Peyer's patch (tissue), 4 donors: ENCODE measurements at regions not wholly inside any gene's neighbourhood (a gene's known extent, or its start where the extent isn't known, plus 50 kb on each side); places are given as distances from the start of the nearest gene placed in this dataset.

Experiments used
- DNase-seq, 3 donors: peaks; one replicate each; pipeline ENCODE4 v3.0.0-alpha.2; 2017 to 2019
- H3K27ac ChIP-seq, 4 donors: fragments of 200-600 bp; sonication (generic); one replicate each; pipeline ENCODE4 v1.5.1; 2016 to 2019
- H3K27me3 ChIP-seq, 2 donors: fragments of 200-600 bp; sonication (generic); one replicate each; pipeline ENCODE4 v1.5.1; 2019
- H3K36me3 ChIP-seq, 3 donors: fragments of 200-600 bp; sonication (generic); one replicate each; pipeline ENCODE4 v1.5.1; 2016 to 2019
- H3K4me1 ChIP-seq, 4 donors: fragments of 200-600 bp; sonication (generic); one replicate each; pipeline ENCODE4 v1.5.1; 2016 to 2019
- H3K4me3 ChIP-seq, 4 donors: fragments of 200-600 bp; sonication (generic); 1 replicate in 3 of 4; 2 replicates in 1 of 4; pipeline ENCODE4 v1.5.1; 2016 to 2019; ENCODE audit warnings: mild to moderate bottlenecking in 1 of 4
- H3K9me3 ChIP-seq, 4 donors: fragments of 200-600 bp; sonication (generic); one replicate each; pipeline ENCODE4 v1.5.1; 2016 to 2019; ENCODE audit warnings: mild to moderate bottlenecking in 1 of 4
- POLR2A ChIP-seq, 2 donors: fragments of 450-650 bp; IDR thresholded peaks; one replicate each; pipeline ENCODE4 v1.5.1; 2017; ENCODE audit warnings: antibody characterized with exemption in 2 of 2, mild to moderate bottlenecking in 2 of 2, moderate library complexity in 2 of 2
- TF ChIP-seq, protein P1 (sequence below), 6 experiments: fragments of 450-650 bp in 4 of 6; fragments of 200-600 bp in 2 of 6; sonication (generic) in 1 of 6; IDR thresholded peaks; one replicate each; pipeline ENCODE4 v1.5.1; 2017 to 2019; ENCODE audit warnings: antibody characterized with exemption in 6 of 6, mild to moderate bottlenecking in 3 of 6, moderate library complexity in 1 of 6

DNA sequence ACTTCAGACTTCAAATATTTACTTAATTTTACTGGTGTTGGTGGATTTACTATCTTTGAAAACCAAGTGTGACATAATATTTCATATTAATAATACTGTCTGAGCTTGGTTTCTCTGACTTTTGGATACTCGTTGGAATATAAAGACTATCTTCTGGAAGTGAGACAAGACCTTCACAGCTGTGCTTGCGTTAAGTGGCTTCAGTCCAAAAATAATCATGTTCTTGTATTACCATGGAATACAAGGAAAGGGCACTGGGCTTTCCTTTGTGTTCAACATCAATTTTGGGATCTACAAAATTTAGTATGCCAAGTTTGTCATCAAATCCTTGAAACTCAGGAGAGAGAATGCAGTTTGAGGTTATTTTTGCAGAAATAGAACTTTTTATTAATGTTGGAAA lies 712.4 kb upstream of the LCORL start:
- no peaks in the 10 kb centered on the region for H3K36me3 ChIP-seq

DNA sequence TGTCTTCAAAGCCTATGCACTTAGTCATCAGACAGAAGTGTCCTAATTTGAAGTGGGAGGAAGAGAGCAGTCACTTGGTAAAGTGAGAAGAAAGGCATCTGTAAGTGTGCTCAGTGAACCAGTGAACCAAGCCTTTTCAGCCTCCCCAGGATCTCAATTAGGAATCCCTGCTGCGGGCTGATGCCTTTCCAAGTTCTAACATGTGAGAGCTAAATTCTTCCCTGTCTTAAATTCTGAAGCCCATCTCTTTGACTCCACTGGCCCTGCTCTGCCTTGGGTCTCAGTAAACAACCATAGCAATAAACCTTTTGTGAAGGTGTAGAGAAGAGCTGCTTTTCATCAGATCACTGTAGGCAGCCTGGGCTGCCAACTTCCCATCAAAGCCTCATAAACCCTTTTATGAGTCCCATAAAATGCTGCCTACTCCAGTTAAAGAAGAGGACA lies 701.2 kb upstream of the LCORL start:
- Histone ChIP-seq H3K27me3 (no peaks in the 10 kb centered on the region), H3K4me3 (no peak overlapping the region), H3K9me3 (no peaks in the 10 kb centered on the region), H3K4me1 (no peaks in the 10 kb centered on the region), H3K36me3 (no peaks in the 10 kb centered on the region), H3K27ac (no peak overlapping the region)
- DNase-seq, result no peak
- no peak for TF ChIP-seq POLR2A (IDR thresholded peaks at IDR 0.05)
- TF ChIP-seq, protein P1, sequence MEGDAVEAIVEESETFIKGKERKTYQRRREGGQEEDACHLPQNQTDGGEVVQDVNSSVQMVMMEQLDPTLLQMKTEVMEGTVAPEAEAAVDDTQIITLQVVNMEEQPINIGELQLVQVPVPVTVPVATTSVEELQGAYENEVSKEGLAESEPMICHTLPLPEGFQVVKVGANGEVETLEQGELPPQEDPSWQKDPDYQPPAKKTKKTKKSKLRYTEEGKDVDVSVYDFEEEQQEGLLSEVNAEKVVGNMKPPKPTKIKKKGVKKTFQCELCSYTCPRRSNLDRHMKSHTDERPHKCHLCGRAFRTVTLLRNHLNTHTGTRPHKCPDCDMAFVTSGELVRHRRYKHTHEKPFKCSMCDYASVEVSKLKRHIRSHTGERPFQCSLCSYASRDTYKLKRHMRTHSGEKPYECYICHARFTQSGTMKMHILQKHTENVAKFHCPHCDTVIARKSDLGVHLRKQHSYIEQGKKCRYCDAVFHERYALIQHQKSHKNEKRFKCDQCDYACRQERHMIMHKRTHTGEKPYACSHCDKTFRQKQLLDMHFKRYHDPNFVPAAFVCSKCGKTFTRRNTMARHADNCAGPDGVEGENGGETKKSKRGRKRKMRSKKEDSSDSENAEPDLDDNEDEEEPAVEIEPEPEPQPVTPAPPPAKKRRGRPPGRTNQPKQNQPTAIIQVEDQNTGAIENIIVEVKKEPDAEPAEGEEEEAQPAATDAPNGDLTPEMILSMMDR (IDR thresholded peaks at IDR 0.05), result no peak

More for the DNA sequence above, 712.4 kb upstream of the LCORL start:
- no peaks in the 10 kb centered on the region for H3K9me3 ChIP-seq
- no peak for TF ChIP-seq POLR2A (IDR thresholded peaks at IDR 0.05)
- TF ChIP-seq, protein P1 (IDR thresholded peaks at IDR 0.05), result no peak
- DNase-seq, result no peak
- H3K4me1 ChIP-seq, result no peaks in the 10 kb centered on the region
- no peak overlapping the region for H3K27ac ChIP-seq
- H3K27me3 ChIP-seq, result no peaks in the 10 kb centered on the region
- no peak overlapping the region for H3K4me3 ChIP-seq

DNA sequence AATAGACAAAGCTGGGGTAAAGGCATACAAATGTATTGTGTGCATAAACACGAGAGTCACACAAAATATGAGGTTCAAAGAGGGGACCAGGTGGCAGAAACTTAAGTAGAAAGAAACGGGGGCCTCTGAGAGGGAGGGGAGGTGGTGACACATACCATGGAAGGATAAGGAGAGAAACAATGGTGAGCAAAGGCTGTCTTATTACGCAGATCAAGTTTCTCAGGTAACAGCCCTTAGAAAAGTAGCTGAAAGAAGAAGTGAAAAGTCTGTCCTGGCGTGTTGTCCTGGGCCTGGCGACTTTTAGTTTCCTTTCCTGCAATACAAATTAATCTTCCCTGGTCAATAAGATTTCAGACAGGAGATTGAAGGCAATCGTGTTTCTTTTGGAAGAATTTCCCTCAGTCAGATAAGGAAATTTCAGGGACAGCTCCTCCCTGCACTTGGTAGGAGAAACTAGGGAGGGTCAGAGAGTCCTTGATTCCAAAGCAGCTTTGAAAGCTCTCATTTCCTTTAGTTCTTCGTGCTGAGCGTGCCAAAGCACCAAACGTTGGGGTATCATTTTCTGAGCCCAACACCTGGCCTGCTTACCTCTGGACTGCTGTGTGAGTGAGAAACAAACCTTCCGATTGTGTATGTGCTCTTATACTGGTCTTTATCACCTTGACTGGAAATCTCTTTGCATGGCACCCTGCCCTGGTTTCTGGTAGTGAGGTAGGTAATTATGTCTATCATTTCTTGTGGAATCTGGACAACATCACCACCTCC lies 676.7 kb upstream of the LCORL start:
- DNase-seq, result no peak
- H3K27ac ChIP-seq, result no peak overlapping the region
- TF ChIP-seq, protein P1 (IDR thresholded peaks at IDR 0.05), result no peak
- TF ChIP-seq POLR2A (IDR thresholded peaks at IDR 0.05), result no peak

DNA sequence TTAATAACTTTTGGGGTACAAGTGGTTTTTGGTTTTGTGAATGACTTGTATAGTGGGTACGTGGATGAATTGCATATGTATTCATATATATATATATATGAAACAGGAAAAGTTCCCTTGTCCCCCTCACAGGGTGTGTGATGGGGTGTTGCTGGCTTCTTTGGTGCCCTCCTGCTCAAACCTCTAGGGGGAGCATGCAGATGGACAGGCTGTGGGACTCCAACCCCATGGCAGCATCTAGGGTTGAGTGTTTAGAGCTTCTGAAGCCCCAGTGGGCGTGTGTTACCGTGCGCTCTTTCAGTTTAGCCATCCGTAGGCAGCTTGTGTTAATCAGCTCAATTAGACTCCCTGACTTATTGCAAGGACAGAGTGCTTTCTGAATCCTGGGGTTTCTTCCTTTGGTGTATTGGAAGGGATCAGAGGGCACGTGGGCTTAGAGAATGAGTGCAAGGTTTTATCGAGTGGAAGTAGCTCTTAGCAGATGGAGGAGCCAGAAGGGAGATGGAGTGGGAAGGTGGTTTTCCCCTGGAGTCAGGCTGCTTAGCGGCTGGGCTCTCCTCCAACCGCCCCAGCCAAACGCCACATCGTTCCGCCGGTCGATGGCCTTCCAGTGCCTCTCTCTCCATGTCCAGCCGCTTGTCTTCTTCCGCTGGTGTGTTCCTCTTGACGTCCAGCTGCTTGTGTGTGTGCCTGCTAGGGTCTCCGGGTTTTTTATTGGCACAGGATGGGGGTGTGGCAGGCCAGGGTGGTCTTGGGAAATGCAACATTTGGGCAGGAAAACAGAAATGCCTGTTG lies 674.4 kb upstream of the LCORL start:
- Histone ChIP-seq H3K27me3 (no peaks in the 10 kb centered on the region), H3K27ac (no peak overlapping the region), H3K36me3 (no peaks in the 10 kb centered on the region), H3K4me3 (no peak overlapping the region), H3K9me3 (no peaks in the 10 kb centered on the region), H3K4me1 (no peaks in the 10 kb centered on the region)
- DNase-seq, result no peak
- TF ChIP-seq, protein P1 (IDR thresholded peaks at IDR 0.05), result no peak
- TF ChIP-seq POLR2A (IDR thresholded peaks at IDR 0.05), result no peak

More for the DNA sequence above, 676.7 kb upstream of the LCORL start:
- H3K4me3 ChIP-seq, result no peak overlapping the region
- H3K4me1 ChIP-seq, result no peaks in the 10 kb centered on the region
- H3K36me3 ChIP-seq, result no peaks in the 10 kb centered on the region
- H3K9me3 ChIP-seq, result no peaks in the 10 kb centered on the region
- no peaks in the 10 kb centered on the region for H3K27me3 ChIP-seq

DNA sequence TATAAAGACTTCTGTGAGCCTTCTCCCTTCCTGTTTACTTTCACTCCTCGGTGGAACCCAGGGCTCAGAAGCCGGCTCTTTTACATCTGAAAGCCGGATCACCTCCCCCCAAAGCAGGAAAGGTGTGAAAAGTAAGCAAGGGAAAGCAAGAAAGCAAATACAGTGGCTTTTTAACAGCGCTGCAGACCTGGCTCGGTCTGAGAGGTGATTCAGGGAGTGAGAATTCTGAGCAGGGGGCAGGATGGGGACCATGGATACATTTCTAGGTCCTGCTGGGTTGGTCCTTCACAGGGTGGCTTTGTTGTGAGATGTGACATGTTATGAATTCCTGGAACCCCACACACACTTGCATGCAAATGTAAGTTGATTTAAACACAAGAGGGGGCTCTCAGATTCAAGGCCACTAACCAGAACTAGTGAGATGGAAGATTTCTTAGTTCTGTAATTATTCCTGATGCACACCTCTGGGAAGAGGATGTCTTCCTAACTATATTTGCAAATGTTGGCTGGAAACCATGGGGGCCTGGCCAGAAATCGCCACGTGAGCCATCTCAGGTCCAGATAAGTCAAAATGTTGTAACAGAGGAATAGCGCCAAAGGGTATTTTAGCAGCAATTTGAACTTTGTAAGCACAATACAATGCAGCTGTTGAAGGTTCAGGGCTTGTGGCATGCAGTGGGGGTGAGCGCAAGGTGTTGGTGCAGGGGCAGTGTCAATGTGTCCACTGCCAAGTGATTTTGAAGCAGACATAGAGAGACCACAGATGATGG lies 670.1 kb upstream of the LCORL start:
- Histone ChIP-seq H3K27me3 (no peaks in the 10 kb centered on the region), H3K4me1 (no peaks in the 10 kb centered on the region), H3K27ac (no peak overlapping the region), H3K9me3 (no peaks in the 10 kb centered on the region), H3K4me3 (no peak overlapping the region), H3K36me3 (no peaks in the 10 kb centered on the region)
- no peak for TF ChIP-seq POLR2A (IDR thresholded peaks at IDR 0.05)
- TF ChIP-seq, protein P1 (IDR thresholded peaks at IDR 0.05), result no peak
- DNase-seq, result no peak
